Vagina (tissue), 2 donors: ENCODE measurements at regions not wholly inside any gene's neighbourhood (a gene's known extent, or its start where the extent isn't known, plus 50 kb on each side); places are given as distances from the start of the nearest gene placed in this dataset.

ENCODE experiments used
- DNase-seq, 2 donors: peaks; one replicate each; pipeline ENCODE4 v3.0.0-alpha.2; 2017; ENCODE audit errors: extremely low spot score in 2 of 2
- H3K27ac ChIP-seq: fragments of 200-600 bp; sonication (generic); one replicate; pipeline ENCODE4 v1.5.1; 2019
- H3K27me3 ChIP-seq: fragments of 200-600 bp; sonication (generic); one replicate; pipeline ENCODE4 v1.5.1; 2019
- H3K36me3 ChIP-seq, 2 donors: fragments of 200-600 bp; sonication (generic); one replicate each; pipeline ENCODE4 v1.5.1; 2017 to 2019
- H3K4me1 ChIP-seq: fragments of 200-600 bp; sonication (generic); one replicate; pipeline ENCODE4 v1.5.1; 2019
- H3K4me3 ChIP-seq, 2 donors: fragments of 200-600 bp; sonication (generic); 1 replicate in 1 of 2; 2 replicates in 1 of 2; pipeline ENCODE4 v1.5.1; 2016 to 2019
- H3K9me3 ChIP-seq: fragments of 200-600 bp; sonication (generic); one replicate; pipeline ENCODE4 v1.5.1; 2019
- CTCF ChIP-seq, 3 experiments: fragments of 450-650 bp in 2 of 3; fragments of 200-600 bp in 1 of 3; sonication (generic) in 1 of 3; IDR thresholded peaks; one replicate each; pipeline ENCODE4 v1.5.1; 2017 to 2019; ENCODE audit warnings: antibody characterized with exemption in 3 of 3, mild to moderate bottlenecking in 2 of 3, moderate library complexity in 2 of 3
- POLR2A ChIP-seq, 2 donors: fragments of 450-650 bp; IDR thresholded peaks; one replicate each; pipeline ENCODE4 v1.6.1; 2017; ENCODE audit warnings: antibody characterized with exemption in 2 of 2, mild to moderate bottlenecking in 2 of 2, moderate library complexity in 2 of 2
- POLR2AphosphoS5 ChIP-seq, 2 donors: sonication (generic); formaldehyde crosslinking; IDR thresholded peaks; one replicate each; pipeline ENCODE4 v1.9.0; 2017; ENCODE audit warnings: antibody characterized with exemption in 2 of 2, mild to moderate bottlenecking in 2 of 2, low read depth in 1 of 2; ENCODE audit not compliant: insufficient read depth in 1 of 2
- intact Hi-C: fragments of 100-400 bp; cut with DNase I; formaldehyde crosslinking; loops from one replicate; pipeline ENCODE4 v1.15.1; 2023

GRCh38 chr13:58666331-58666730 is 1034.8 kb downstream of the PCDH17 start:
- Histone ChIP-seq H3K9me3 (no peaks in the 10 kb centered on the region), H3K36me3 (no peaks in the 10 kb centered on the region), H3K27ac (no peak overlapping the region), H3K27me3 (no peaks in the 10 kb centered on the region), H3K4me3 (no peak overlapping the region), H3K4me1 (no peaks in the 10 kb centered on the region)
- DNase-seq, result no peak
- intact Hi-C loops, result no loop called here
- TF ChIP-seq CTCF (IDR thresholded peaks at IDR 0.05), result no peak
- no peak for TF ChIP-seq POLR2AphosphoS5 (IDR thresholded peaks at IDR 0.05; ENCODE audit: insufficient read depth in 1 of 2, low read depth in 1 of 2)
- no peak for TF ChIP-seq POLR2A (IDR thresholded peaks at IDR 0.05)

GRCh38 chr13:58667096-58667495 is 1035.6 kb downstream of the PCDH17 start:
- Histone ChIP-seq H3K36me3 (no peaks in the 10 kb centered on the region), H3K9me3 (no peaks in the 10 kb centered on the region), H3K4me3 (no peak overlapping the region), H3K27me3 (no peaks in the 10 kb centered on the region), H3K4me1 (no peaks in the 10 kb centered on the region), H3K27ac (no peak overlapping the region)
- TF ChIP-seq POLR2AphosphoS5 (IDR thresholded peaks at IDR 0.05; ENCODE audit: insufficient read depth in 1 of 2, low read depth in 1 of 2) (no peak), CTCF (IDR thresholded peaks at IDR 0.05) (no peak), POLR2A (IDR thresholded peaks at IDR 0.05) (no peak)
- intact Hi-C loops, result no loop called here
- DNase-seq, result no peak

GRCh38 chr13:58680115-58680514 is 1048.6 kb downstream of the PCDH17 start:
- intact Hi-C loops, result no loop called here
- no peak overlapping the region for H3K27ac ChIP-seq
- no peak overlapping the region for H3K4me3 ChIP-seq
- no peak for DNase-seq
- H3K27me3 ChIP-seq, result no peaks in the 10 kb centered on the region
- no peaks in the 10 kb centered on the region for H3K9me3 ChIP-seq
- no peak for TF ChIP-seq POLR2AphosphoS5 (IDR thresholded peaks at IDR 0.05; ENCODE audit: insufficient read depth in 1 of 2, low read depth in 1 of 2)
- no peak for TF ChIP-seq CTCF (IDR thresholded peaks at IDR 0.05)
- TF ChIP-seq POLR2A (IDR thresholded peaks at IDR 0.05), result no peak
- no peaks in the 10 kb centered on the region for H3K4me1 ChIP-seq
- no peaks in the 10 kb centered on the region for H3K36me3 ChIP-seq

- H3K36me3 ChIP-seq, result no peaks in the 10 kb centered on the region
- H3K27ac ChIP-seq, result no peak overlapping the region
- intact Hi-C loops, result no loop called here
- DNase-seq, result no peak
- no peak overlapping the region for H3K4me3 ChIP-seq
- H3K27me3 ChIP-seq, result no peaks in the 10 kb centered on the region
- H3K4me1 ChIP-seq, result no peaks in the 10 kb centered on the region
- no peaks in the 10 kb centered on the region for H3K9me3 ChIP-seq
- TF ChIP-seq POLR2A (IDR thresholded peaks at IDR 0.05) (no peak), POLR2AphosphoS5 (IDR thresholded peaks at IDR 0.05; ENCODE audit: insufficient read depth in 1 of 2, low read depth in 1 of 2) (no peak), CTCF (IDR thresholded peaks at IDR 0.05) (no peak)
Observed at GRCh38 chr13:58682616-58683015, 1051.1 kb downstream of the PCDH17 start.

GRCh38 chr13:58687148-58687547 is 1055.6 kb downstream of the PCDH17 start:
- no peaks in the 10 kb centered on the region for H3K27me3 ChIP-seq
- no peaks in the 10 kb centered on the region for H3K9me3 ChIP-seq
- no peak overlapping the region for H3K27ac ChIP-seq
- H3K4me3 ChIP-seq, result no peak overlapping the region
- intact Hi-C loops, result no loop called here
- no peaks in the 10 kb centered on the region for H3K4me1 ChIP-seq
- TF ChIP-seq POLR2AphosphoS5 (IDR thresholded peaks at IDR 0.05; ENCODE audit: insufficient read depth in 1 of 2, low read depth in 1 of 2) (no peak), POLR2A (IDR thresholded peaks at IDR 0.05) (no peak), CTCF (IDR thresholded peaks at IDR 0.05) (no peak)
- no peak for DNase-seq
- H3K36me3 ChIP-seq, result no peaks in the 10 kb centered on the region
